HEK293 (cell line): ENCODE measurements at regions not wholly inside any gene's neighbourhood (a gene's known extent, or its start where the extent isn't known, plus 50 kb on each side); places are given as distances from the start of the nearest gene placed in this dataset.

ENCODE experiments used
- BCL11A ChIP-seq: fragments of 450-650 bp; formaldehyde crosslinking; IDR thresholded peaks from 2 replicates; pipeline ENCODE4 v1.5.1; 2016; ENCODE audit warnings: low read depth, missing biosample characterization, missing genetic modification characterization
- GLI2 ChIP-seq: fragments of 450-650 bp; formaldehyde crosslinking; IDR thresholded peaks from 2 replicates; pipeline ENCODE4; 2017; ENCODE audit warnings: missing biosample characterization, missing genetic modification characterization, low read depth, borderline replicate concordance
- HIC1 ChIP-seq: fragments of 450-650 bp; formaldehyde crosslinking; IDR thresholded peaks from 2 replicates; pipeline ENCODE4 v1.5.1; 2016; ENCODE audit warnings: missing biosample characterization, missing genetic modification characterization
- HOXD13 ChIP-seq: sonication (generic); formaldehyde crosslinking; IDR thresholded peaks from 2 replicates; pipeline ENCODE4 v1.8.0; 2022; ENCODE audit warnings: missing genetic modification reagents, borderline replicate concordance
- KLF10 ChIP-seq: fragments of 450-650 bp; IDR thresholded peaks from 2 replicates; pipeline ENCODE4 v1.5.1; 2018; ENCODE audit warnings: missing biosample characterization, mild to moderate bottlenecking, missing genetic modification characterization
- KLF8 ChIP-seq: fragments of 450-650 bp; formaldehyde crosslinking; IDR thresholded peaks from 2 replicates; pipeline ENCODE4 v1.5.1; 2016; ENCODE audit warnings: missing biosample characterization, missing genetic modification characterization
- OSR2 ChIP-seq: fragments of 450-650 bp; formaldehyde crosslinking; IDR thresholded peaks from 2 replicates; pipeline ENCODE4 v1.5.1; 2016; ENCODE audit warnings: missing biosample characterization, missing genetic modification characterization
- SP2 ChIP-seq: fragments of 450-650 bp; formaldehyde crosslinking; IDR thresholded peaks from 2 replicates; pipeline ENCODE4 v1.5.1; 2016; ENCODE audit warnings: missing biosample characterization, missing genetic modification characterization
- SP3 ChIP-seq: fragments of 450-650 bp; formaldehyde crosslinking; IDR thresholded peaks from 2 replicates; pipeline ENCODE4 v1.5.1; 2016; ENCODE audit warnings: missing biosample characterization, missing genetic modification characterization
- TCF7L2 ChIP-seq: IDR thresholded peaks from 2 replicates; pipeline ENCODE4 v1.6.1; 2011; ENCODE audit warnings: low read depth, mild to moderate bottlenecking, inconsistent platforms, low read length, moderate library complexity, borderline replicate concordance
- TSHZ1 ChIP-seq: fragments of 450-650 bp; formaldehyde crosslinking; IDR thresholded peaks from 2 replicates; pipeline ENCODE4 v1.5.1; 2016; ENCODE audit warnings: missing biosample characterization, missing genetic modification characterization, borderline replicate concordance
- WT1 ChIP-seq: fragments of 450-650 bp; formaldehyde crosslinking; IDR thresholded peaks from 2 replicates; pipeline ENCODE4 v1.5.1; 2016; ENCODE audit warnings: missing biosample characterization, missing genetic modification characterization
- ZBTB11 ChIP-seq: fragments of 450-650 bp; formaldehyde crosslinking; conservative IDR thresholded peaks from 2 replicates; pipeline ENCODE4 v1.5.1; 2016; ENCODE audit warnings: low read depth, missing biosample characterization, missing genetic modification characterization
- ZBTB17 ChIP-seq: fragments of 450-650 bp; formaldehyde crosslinking; IDR thresholded peaks from 2 replicates; pipeline ENCODE4 v1.5.1; 2016; ENCODE audit warnings: missing biosample characterization, missing genetic modification characterization
- ZBTB44 ChIP-seq: fragments of 450-650 bp; IDR thresholded peaks from 2 replicates; pipeline ENCODE4 v1.5.1; 2018; ENCODE audit warnings: missing biosample characterization, mild to moderate bottlenecking, missing genetic modification characterization
- ZEB2 ChIP-seq: fragments of 450-650 bp; formaldehyde crosslinking; IDR thresholded peaks from 2 replicates; pipeline ENCODE4 v1.5.1; 2016; ENCODE audit warnings: missing biosample characterization, missing genetic modification characterization
- ZNF112 ChIP-seq: fragments of 450-650 bp; formaldehyde crosslinking; IDR thresholded peaks from 2 replicates; pipeline ENCODE4 v1.5.0; 2017; ENCODE audit warnings: missing biosample characterization, missing genetic modification characterization
- ZNF138 ChIP-seq: fragments of 450-650 bp; formaldehyde crosslinking; IDR thresholded peaks from 2 replicates; pipeline ENCODE4 v1.5.1; 2016; ENCODE audit warnings: missing biosample characterization, missing genetic modification characterization, borderline replicate concordance
- ZNF18 ChIP-seq: fragments of 450-650 bp; formaldehyde crosslinking; IDR thresholded peaks from 2 replicates; pipeline ENCODE4 v1.5.1; 2016; ENCODE audit warnings: missing biosample characterization, missing genetic modification characterization
- ZNF223 ChIP-seq: fragments of 450-650 bp; formaldehyde crosslinking; IDR thresholded peaks from 2 replicates; pipeline ENCODE4 v1.5.1; 2016; ENCODE audit warnings: missing biosample characterization, missing genetic modification characterization
- ZNF266 ChIP-seq: fragments of 450-650 bp; formaldehyde crosslinking; IDR thresholded peaks from 2 replicates; pipeline ENCODE4 v1.5.1; 2016; ENCODE audit warnings: missing biosample characterization, missing genetic modification characterization, low read depth
- ZNF366 ChIP-seq: fragments of 450-650 bp; formaldehyde crosslinking; conservative IDR thresholded peaks from 2 replicates; pipeline ENCODE4 v1.5.1; 2016; ENCODE audit warnings: missing biosample characterization, missing genetic modification characterization
- ZNF548 ChIP-seq: fragments of 450-650 bp; formaldehyde crosslinking; IDR thresholded peaks from 2 replicates; pipeline ENCODE4 v1.5.1; 2016; ENCODE audit warnings: missing biosample characterization, missing genetic modification characterization
- ZNF585B ChIP-seq: fragments of 450-650 bp; formaldehyde crosslinking; IDR thresholded peaks from 2 replicates; pipeline ENCODE4 v1.5.1; 2016; ENCODE audit warnings: missing biosample characterization, missing genetic modification characterization
- ZNF629 ChIP-seq: fragments of 450-650 bp; formaldehyde crosslinking; IDR thresholded peaks from 2 replicates; pipeline ENCODE4 v1.5.1; 2017; ENCODE audit warnings: missing biosample characterization, missing genetic modification characterization
- ZNF654 ChIP-seq: fragments of 450-650 bp; formaldehyde crosslinking; IDR thresholded peaks from 2 replicates; pipeline ENCODE4 v1.5.1; 2016; ENCODE audit warnings: low read depth, missing biosample characterization, missing genetic modification characterization
- ZNF707 ChIP-seq: fragments of 450-650 bp; formaldehyde crosslinking; IDR thresholded peaks from 2 replicates; pipeline ENCODE4 v1.5.1; 2016; ENCODE audit warnings: missing biosample characterization, missing genetic modification characterization
- ZNF785 ChIP-seq: fragments of 450-650 bp; formaldehyde crosslinking; IDR thresholded peaks from 2 replicates; pipeline ENCODE4 v1.5.1; 2016; ENCODE audit warnings: missing biosample characterization, missing genetic modification characterization
- ZNF843 ChIP-seq: fragments of 450-650 bp; formaldehyde crosslinking; IDR thresholded peaks from 2 replicates; pipeline ENCODE4 v1.5.1; 2016; ENCODE audit warnings: missing biosample characterization, missing genetic modification characterization
- ZSCAN16 ChIP-seq: fragments of 450-650 bp; formaldehyde crosslinking; IDR thresholded peaks from 2 replicates; pipeline ENCODE4 v1.5.1; 2016; ENCODE audit warnings: missing biosample characterization, missing genetic modification characterization

- peak; percentile 73 for TF ChIP-seq ZEB2 (tag by site-specific recombination)
- no peak for TF ChIP-seq ZNF707
- TF ChIP-seq HOXD13, result peak; percentile 59; the same call in 1 of the 2 replicates
- TF ChIP-seq ZNF629, result no peak; the same call in 1 of the 2 replicates
- peak; percentile 69 for TF ChIP-seq HIC1 (tag by site-specific recombination)
- no peak for TF ChIP-seq SP3 (tag by site-specific recombination)
- TF ChIP-seq GLI2 (tag by site-specific recombination), result peak; percentile 84
- 0 out of 2 replicates have a peak, but pooled peaks have one; percentile 13 for TF ChIP-seq KLF10 (tag by site-specific recombination)
- TF ChIP-seq TCF7L2, result peak; percentile 87
- no peak for TF ChIP-seq ZBTB11
- TF ChIP-seq TSHZ1 (tag by site-specific recombination), result peak; percentile 58; the same call in 1 of the 2 replicates
- TF ChIP-seq BCL11A, result peak; percentile 45; the same call in 1 of the 2 replicates
- TF ChIP-seq ZNF585B (tag by site-specific recombination), result no peak
- no peak for TF ChIP-seq ZNF112
- peak; percentile 34; the same call in 1 of the 2 replicates for TF ChIP-seq ZNF843 (tag by site-specific recombination)
- no peak for TF ChIP-seq SP2 (tag by site-specific recombination)
- peak; percentile 84 for TF ChIP-seq ZNF18 (tag by site-specific recombination)
- no peak for TF ChIP-seq ZNF266 (tag by site-specific recombination)
- TF ChIP-seq OSR2 (tag by site-specific recombination), result peak; percentile 72
- peak; percentile 77 for TF ChIP-seq ZBTB17 (tag by site-specific recombination)
- TF ChIP-seq ZNF654 (tag by site-specific recombination), result 0 out of 2 replicates have a peak, but pooled peaks have one; percentile 7
- peak; percentile 82 for TF ChIP-seq WT1 (tag by site-specific recombination)
- TF ChIP-seq ZNF366 (tag by site-specific recombination), result peak; percentile 76
- TF ChIP-seq KLF8, result peak; percentile 70
- no peak for TF ChIP-seq ZNF223 (tag by site-specific recombination)
- TF ChIP-seq ZNF138, result no peak
- no peak for TF ChIP-seq ZNF548 (tag by site-specific recombination)
- TF ChIP-seq ZBTB44, result no peak
- no peak for TF ChIP-seq ZNF785 (tag by site-specific recombination)
- TF ChIP-seq ZSCAN16, result peak; percentile 80
Measured at GRCh38 chr6:19327661-19328060, 509.5 kb upstream of the ID4 start (continued).
